ENCODE measurements at regions not wholly inside any gene's neighbourhood (a gene's known extent, or its start where the extent isn't known, plus 50 kb on each side); places are given as distances from the start of the nearest gene placed in this dataset.

DNA sequence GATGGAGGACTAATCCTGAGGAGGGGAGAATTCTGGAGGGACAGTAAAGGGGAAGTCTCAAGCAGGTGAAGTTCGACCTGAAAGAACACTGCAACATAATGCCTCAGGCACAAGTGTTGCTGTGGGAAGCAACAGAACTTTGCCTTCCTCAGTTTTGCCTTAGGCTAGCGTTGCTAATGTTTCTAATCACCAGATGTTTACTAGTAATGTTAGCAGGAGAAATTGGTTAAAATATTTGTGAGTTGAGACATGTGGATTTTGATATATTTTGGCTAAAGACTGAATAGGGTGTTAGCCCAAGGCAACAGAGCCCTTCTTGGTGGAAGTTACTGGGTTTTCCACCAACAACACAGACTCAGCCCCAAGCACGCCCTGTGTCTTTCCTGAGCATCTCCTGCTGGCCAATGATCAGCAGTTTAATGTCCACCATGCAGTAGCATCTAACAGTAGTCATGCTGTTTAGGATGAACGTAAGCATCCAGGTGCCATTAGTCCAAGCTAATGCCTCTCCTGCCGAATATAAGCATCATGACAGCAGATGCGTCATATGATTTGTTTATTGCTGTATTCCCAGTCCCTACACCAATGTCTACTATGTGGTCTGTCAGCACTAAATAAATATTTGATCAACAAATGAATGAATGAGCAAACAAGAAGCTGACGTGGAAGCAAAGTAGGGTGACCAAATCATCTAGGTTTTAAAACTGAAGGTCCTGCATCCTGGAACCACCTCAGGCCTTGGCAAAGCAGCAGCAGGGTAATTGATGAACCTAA, 511.9 kb upstream of the HTR2A start:
- TF ChIP-seq, protein P1, sequence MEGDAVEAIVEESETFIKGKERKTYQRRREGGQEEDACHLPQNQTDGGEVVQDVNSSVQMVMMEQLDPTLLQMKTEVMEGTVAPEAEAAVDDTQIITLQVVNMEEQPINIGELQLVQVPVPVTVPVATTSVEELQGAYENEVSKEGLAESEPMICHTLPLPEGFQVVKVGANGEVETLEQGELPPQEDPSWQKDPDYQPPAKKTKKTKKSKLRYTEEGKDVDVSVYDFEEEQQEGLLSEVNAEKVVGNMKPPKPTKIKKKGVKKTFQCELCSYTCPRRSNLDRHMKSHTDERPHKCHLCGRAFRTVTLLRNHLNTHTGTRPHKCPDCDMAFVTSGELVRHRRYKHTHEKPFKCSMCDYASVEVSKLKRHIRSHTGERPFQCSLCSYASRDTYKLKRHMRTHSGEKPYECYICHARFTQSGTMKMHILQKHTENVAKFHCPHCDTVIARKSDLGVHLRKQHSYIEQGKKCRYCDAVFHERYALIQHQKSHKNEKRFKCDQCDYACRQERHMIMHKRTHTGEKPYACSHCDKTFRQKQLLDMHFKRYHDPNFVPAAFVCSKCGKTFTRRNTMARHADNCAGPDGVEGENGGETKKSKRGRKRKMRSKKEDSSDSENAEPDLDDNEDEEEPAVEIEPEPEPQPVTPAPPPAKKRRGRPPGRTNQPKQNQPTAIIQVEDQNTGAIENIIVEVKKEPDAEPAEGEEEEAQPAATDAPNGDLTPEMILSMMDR (IDR thresholded peaks at IDR 0.05) = no peak
- TF ChIP-seq POLR2A (IDR thresholded peaks at IDR 0.05) = no peak
